NCI-H82 (cell line): ENCODE measurements at regions not wholly inside any gene's neighbourhood (a gene's known extent, or its start where the extent isn't known, plus 50 kb on each side); places are given as distances from the start of the nearest gene placed in this dataset.

Source experiments
- DNase-seq: peaks from one replicate; lab custom pipeline; 2025; lab: John Stamatoyannopoulos, UW

- DNase-seq, result peak; percentile 22
These were observed 163.3 kb upstream of the AKR1E2 start for GRCh38 chr10:4662576-4663161.

- peak; percentile 66 for DNase-seq
These were observed 164.3 kb upstream of the AKR1E2 start for GRCh38 chr10:4661511-4662255.

- no peak for DNase-seq
These were observed 167.2 kb upstream of the AKR1E2 start for GRCh38 chr10:4658777-4659176.

GRCh38 chr10:4656576-4657194 is 169.3 kb upstream of the AKR1E2 start:
- peak; percentile 69 for DNase-seq

- DNase-seq, result no peak
These were observed 170.1 kb upstream of the AKR1E2 start for GRCh38 chr10:4655879-4656278.

- no peak for DNase-seq
These were observed 170.6 kb upstream of the AKR1E2 start for GRCh38 chr10:4655406-4655805.

GRCh38 chr10:4654496-4654895 is 171.5 kb upstream of the AKR1E2 start:
- no peak for DNase-seq

- DNase-seq, result peak; percentile 6
These were observed 172.8 kb upstream of the AKR1E2 start for GRCh38 chr10:4653160-4653559.

GRCh38 chr10:4652111-4653010 is 173.6 kb upstream of the AKR1E2 start:
- DNase-seq, result no peak

- DNase-seq, result no peak
These were observed 174.5 kb upstream of the AKR1E2 start for GRCh38 chr10:4651404-4652037.

GRCh38 chr10:4650582-4650981 is 175.4 kb upstream of the AKR1E2 start:
- no peak for DNase-seq

- no peak for DNase-seq
These were observed 176.0 kb upstream of the AKR1E2 start for GRCh38 chr10:4649886-4650508.

GRCh38 chr10:4649471-4649870 is 176.5 kb upstream of the AKR1E2 start:
- DNase-seq, result no peak

- no peak for DNase-seq
These were observed 177.0 kb upstream of the AKR1E2 start for GRCh38 chr10:4648999-4649398.

- DNase-seq, result no peak
These were observed 178.8 kb upstream of the AKR1E2 start for GRCh38 chr10:4647109-4647785.

GRCh38 chr10:4646547-4646946 is 179.5 kb upstream of the AKR1E2 start:
- DNase-seq, result no peak

GRCh38 chr10:4645836-4646235 is 180.2 kb upstream of the AKR1E2 start:
- DNase-seq, result no peak

- no peak for DNase-seq
These were observed 182.5 kb upstream of the AKR1E2 start for GRCh38 chr10:4643471-4643870.

- DNase-seq, result no peak
These were observed 186.0 kb upstream of the AKR1E2 start for GRCh38 chr10:4639960-4640359.

- no peak for DNase-seq
These were observed 187.9 kb upstream of the AKR1E2 start for GRCh38 chr10:4638099-4638498.

GRCh38 chr10:4637657-4638056 is 188.3 kb upstream of the AKR1E2 start:
- no peak for DNase-seq
